SU-DHL-6 (cell line): ENCODE measurements at regions not wholly inside any gene's neighbourhood (a gene's known extent, or its start where the extent isn't known, plus 50 kb on each side); places are given as distances from the start of the nearest gene placed in this dataset.

Experiments
- H2AFZ ChIP-seq: fragments of 200-600 bp; sonication (generic); 2 replicates; pipeline ENCODE4 v1.6.1; 2014; ENCODE audit warnings: low read depth, mild to moderate bottlenecking, moderate library complexity, mixed read lengths, antibody characterized with exemption, low read length; ENCODE audit not compliant: severe bottlenecking
- H3F3A ChIP-seq: fragments of 200-600 bp; shearing (Covaris generic); 2 replicates; pipeline ENCODE4 v1.6.0; 2016; ENCODE audit warnings: antibody characterized with exemption, mild to moderate bottlenecking; ENCODE audit not compliant: insufficient read depth
- H3K27ac ChIP-seq: fragments of 200-600 bp; sonication (generic); 2 replicates; pipeline ENCODE4 v1.5.1; 2016; ENCODE audit warnings: low read depth, mild to moderate bottlenecking, low read length, moderate library complexity, mixed read lengths
- H3K27me3 ChIP-seq: fragments of 200-600 bp; sonication (generic), shearing (Covaris generic); 2 replicates; pipeline ENCODE4 v1.6.0; 2014; ENCODE audit warnings: mild to moderate bottlenecking, low read length
- H3K36me3 ChIP-seq: fragments of 200-600 bp; sonication (generic); 2 replicates; pipeline ENCODE4 v1.6.1; 2014; ENCODE audit warnings: mild to moderate bottlenecking, low read length, mixed read lengths
- H3K4me2 ChIP-seq: fragments of 300-600, 200-600 bp; shearing (Covaris generic), sonication (generic); 2 replicates; pipeline ENCODE4 v1.6.0; 2014; ENCODE audit warnings: low read length, low read depth, mild to moderate bottlenecking; ENCODE audit not compliant: poor library complexity, severe bottlenecking
- H3K4me3 ChIP-seq: fragments of 200-600 bp; sonication (generic); 2 replicates; pipeline ENCODE4 v1.5.1; 2014; ENCODE audit warnings: antibody characterized with exemption, low read length, mild to moderate bottlenecking, mixed read lengths; ENCODE audit not compliant: insufficient read depth, poor library complexity, severe bottlenecking
- H3K79me2 ChIP-seq: fragments of 200-600 bp; sonication (generic); 2 replicates; pipeline ENCODE4 v1.6.1; 2014; ENCODE audit warnings: mild to moderate bottlenecking, low read length, moderate library complexity; ENCODE audit not compliant: insufficient read depth
- H3K9ac ChIP-seq: fragments of 200-600 bp; sonication (generic); 2 replicates; pipeline ENCODE4 v1.7.0; 2014; ENCODE audit warnings: mild to moderate bottlenecking, low read length
- H3K9me2 ChIP-seq: fragments of 200-600 bp; sonication (generic); replicated peaks from 2 replicates; pipeline ENCODE4 v1.6.1; 2014; ENCODE audit warnings: low read length; ENCODE audit not compliant: insufficient read depth
- H3K9me3 ChIP-seq: fragments of 200-600 bp; sonication (generic); 2 replicates; pipeline ENCODE4 v1.6.1; 2014; ENCODE audit warnings: low read length, mixed read lengths; ENCODE audit not compliant: insufficient read depth
- H4K20me1 ChIP-seq: fragments of 200-600 bp; sonication (generic); 2 replicates; pipeline ENCODE4 v1.6.1; 2014; ENCODE audit warnings: low read depth, mild to moderate bottlenecking, antibody characterized with exemption, low read length, moderate library complexity, mixed read lengths
- CTCF ChIP-seq: fragments of 200-600 bp; sonication (generic); IDR thresholded peaks from one replicate; pipeline ENCODE4 v1.5.1; 2017; ENCODE audit warnings: antibody characterized with exemption, mild to moderate bottlenecking, low read length, moderate library complexity; ENCODE audit not compliant: insufficient read depth, poor library complexity, severe bottlenecking
- EZH2phosphoT487 ChIP-seq: fragments of 200-600 bp; sonication (generic), shearing (Covaris generic); conservative IDR thresholded peaks from 2 replicates; pipeline ENCODE4 v1.6.1; 2018; ENCODE audit warnings: mild to moderate bottlenecking, antibody characterized with exemption, low read length, moderate library complexity, mixed read lengths

GRCh38 chr3:76554707-76555106 lies 485.2 kb upstream of the ROBO2 start:
- TF ChIP-seq EZH2phosphoT487 (no peak), CTCF (no peak)
- no peak overlapping the region for H2AFZ ChIP-seq
- H3K27ac ChIP-seq = no peak overlapping the region
- H3K4me3 ChIP-seq = no peak overlapping the region
- H3K9me3 ChIP-seq = no peaks in the 10 kb centered on the region
- no peaks in the 10 kb centered on the region for H3F3A ChIP-seq
- H3K4me2 ChIP-seq = no peak overlapping the region
- no peaks in the 10 kb centered on the region for H3K27me3 ChIP-seq
- H3K36me3 ChIP-seq = no peaks in the 10 kb centered on the region
- H3K79me2 ChIP-seq = no peaks in the 10 kb centered on the region
- no peaks in the 10 kb centered on the region for H3K9me2 ChIP-seq
- no peak overlapping the region for H3K9ac ChIP-seq
- H4K20me1 ChIP-seq = no peaks in the 10 kb centered on the region

- no peak overlapping the region for H3K4me3 ChIP-seq
- no peak overlapping the region for H3K27ac ChIP-seq
- no peak overlapping the region for H2AFZ ChIP-seq
- no peaks in the 10 kb centered on the region for H3K9me3 ChIP-seq
- H3K36me3 ChIP-seq = no peaks in the 10 kb centered on the region
- no peaks in the 10 kb centered on the region for H3K79me2 ChIP-seq
- H3K4me2 ChIP-seq = no peak overlapping the region
- no peak overlapping the region for H3K9ac ChIP-seq
- no peak for TF ChIP-seq CTCF
- TF ChIP-seq EZH2phosphoT487 = no peak
- no peaks in the 10 kb centered on the region for H3F3A ChIP-seq
- H3K27me3 ChIP-seq = no peaks in the 10 kb centered on the region
- H3K9me2 ChIP-seq = no peaks in the 10 kb centered on the region
- no peaks in the 10 kb centered on the region for H4K20me1 ChIP-seq
These were observed 478.2 kb upstream of the ROBO2 start for GRCh38 chr3:76561494-76562236.

- TF ChIP-seq EZH2phosphoT487 (no peak), CTCF (no peak)
These were observed 474.2 kb upstream of the ROBO2 start for GRCh38 chr3:76565496-76566210.

More at GRCh38 chr3:76565496-76566210, 474.2 kb upstream of the ROBO2 start:
- Histone ChIP-seq H3K9ac (no peak overlapping the region), H3K9me2 (no peaks in the 10 kb centered on the region), H2AFZ (no peak overlapping the region), H3K4me2 (no peak overlapping the region), H3K27ac (no peak overlapping the region), H3K79me2 (no peaks in the 10 kb centered on the region), H3K36me3 (no peaks in the 10 kb centered on the region), H3K4me3 (no peak overlapping the region), H4K20me1 (no peaks in the 10 kb centered on the region), H3F3A (no peaks in the 10 kb centered on the region), H3K9me3 (no peaks in the 10 kb centered on the region), H3K27me3 (no peaks in the 10 kb centered on the region)
